CD14-positive monocyte (primary cell): ENCODE measurements at regions not wholly inside any gene's neighbourhood (a gene's known extent, or its start where the extent isn't known, plus 50 kb on each side); places are given as distances from the start of the nearest gene placed in this dataset.

ENCODE experiments used
- DNase-seq, 3 donors: peaks; one replicate each; pipeline ENCODE4 v3.0.0-alpha.2; 2011 to 2022
- H2AFZ ChIP-seq: 2 replicates; pipeline ENCODE4 v1.6.0; 2012; ENCODE audit warnings: mild to moderate bottlenecking, low read depth, low read length, inconsistent platforms; ENCODE audit not compliant: insufficient read depth, poor library complexity, severe bottlenecking
- H3K27ac ChIP-seq, 2 donors: 1 replicate in 1 of 2; 2 replicates in 1 of 2; pipeline ENCODE4 v1.5.1; 2012 to 2013; ENCODE audit warnings: low read length in 2 of 2, control low read depth in 1 of 2, inconsistent platforms in 1 of 2, low read depth in 1 of 2, mild to moderate bottlenecking in 1 of 2
- H3K27me3 ChIP-seq, 2 donors: one replicate each; pipeline versions ENCODE4 v1.6.0 to v1.6.1; 2011 to 2013; ENCODE audit warnings: low read length in 2 of 2; ENCODE audit not compliant: control insufficient read depth in 2 of 2, insufficient read depth in 2 of 2
- H3K36me3 ChIP-seq, 2 donors: replicated peaks in 1 of 2; 1 replicate in 1 of 2; 2 replicates in 1 of 2; pipeline versions ENCODE4 v1.5.1 to v1.6.1; 2012 to 2013; ENCODE audit warnings: low read length in 2 of 2, control low read depth in 1 of 2, inconsistent platforms in 1 of 2, mild to moderate bottlenecking in 1 of 2; ENCODE audit not compliant: insufficient read depth in 2 of 2, control insufficient read depth in 1 of 2
- H3K4me1 ChIP-seq, 2 donors: 1 replicate in 1 of 2; 2 replicates in 1 of 2; pipeline versions ENCODE4 v1.5.1 to v1.6.1; 2012 to 2013; ENCODE audit warnings: low read length in 2 of 2, control low read depth in 1 of 2, inconsistent platforms in 1 of 2, mild to moderate bottlenecking in 1 of 2, moderate library complexity in 1 of 2; ENCODE audit not compliant: insufficient read depth in 2 of 2, control insufficient read depth in 1 of 2
- H3K4me2 ChIP-seq: replicated peaks from 2 replicates; pipeline ENCODE3; 2012; ENCODE audit warnings: low read length, moderate library complexity, mild to moderate bottlenecking; ENCODE audit not compliant: poor library complexity, severe bottlenecking; ENCODE audit errors: extremely low read depth
- H3K4me3 ChIP-seq, 3 experiments: fragments of 200-600 bp in 1 of 3; sonication (generic) in 1 of 3; replicated peaks in 1 of 3; 1 replicate in 2 of 3; 2 replicates in 1 of 3; pipeline ENCODE4 v1.5.1; 2011 to 2013; ENCODE audit warnings: low read length in 3 of 3, mild to moderate bottlenecking in 3 of 3, control low read depth in 2 of 3, low read depth in 2 of 3, inconsistent platforms in 1 of 3, moderate library complexity in 1 of 3
- H3K79me2 ChIP-seq: 2 replicates; pipeline ENCODE4 v1.6.0; 2012; ENCODE audit warnings: mild to moderate bottlenecking, control low read depth, inconsistent platforms, low read length, moderate library complexity; ENCODE audit not compliant: insufficient read depth
- H3K9ac ChIP-seq: 2 replicates; pipeline ENCODE4 v1.6.0; 2017; ENCODE audit warnings: low read length, mild to moderate bottlenecking; ENCODE audit not compliant: insufficient read depth, poor library complexity, severe bottlenecking
- H3K9me3 ChIP-seq, 2 donors: replicated peaks in 1 of 2; 1 replicate in 1 of 2; 2 replicates in 1 of 2; pipeline versions ENCODE4 v1.5.1 to v1.6.1; 2012 to 2013; ENCODE audit warnings: low read length in 2 of 2, control low read depth in 1 of 2; ENCODE audit not compliant: control insufficient read depth in 1 of 2, insufficient read depth in 1 of 2
- H4K20me1 ChIP-seq: 2 replicates; pipeline ENCODE4 v1.6.0; 2012; ENCODE audit warnings: mild to moderate bottlenecking, low read length, control low read depth, moderate library complexity; ENCODE audit not compliant: insufficient read depth
- H3K27ac Mint-ChIP-seq, 7 donors: one replicate each; pipeline ENCODE4 v1.8.0; 2020; ENCODE audit warnings: mild to moderate bottlenecking in 7 of 7, mixed read lengths in 7 of 7, moderate library complexity in 6 of 7, inconsistent platforms in 2 of 7
- H3K27me3 Mint-ChIP-seq, 3 donors: one replicate each; pipeline ENCODE4 v1.8.0; 2021 to 2022; ENCODE audit warnings: low read depth in 3 of 3, mild to moderate bottlenecking in 3 of 3, mixed read lengths in 3 of 3, moderate library complexity in 3 of 3, inconsistent platforms in 1 of 3
- H3K36me3 Mint-ChIP-seq, 2 donors: one replicate each; pipeline ENCODE4 v1.8.0; 2020; ENCODE audit warnings: mixed read lengths in 2 of 2, inconsistent platforms in 1 of 2, mild to moderate bottlenecking in 1 of 2
- H3K4me1 Mint-ChIP-seq: one replicate; pipeline ENCODE4 v1.8.0; 2020; ENCODE audit warnings: mild to moderate bottlenecking, mixed read lengths
- H3K4me3 Mint-ChIP-seq, 2 donors: one replicate each; pipeline ENCODE4 v1.8.0; 2020; ENCODE audit warnings: mild to moderate bottlenecking in 2 of 2, mixed read lengths in 2 of 2, moderate library complexity in 1 of 2
- H3K9me3 Mint-ChIP-seq, 7 donors: one replicate each; pipeline ENCODE4 v1.8.0; 2020 to 2022; ENCODE audit warnings: mixed read lengths in 7 of 7, mild to moderate bottlenecking in 6 of 7, moderate library complexity in 6 of 7, inconsistent platforms in 2 of 7
- CTCF ChIP-seq: fragments of 200-600 bp; IDR thresholded peaks from one replicate; pipeline ENCODE4 v1.8.0; 2022; ENCODE audit warnings: antibody characterized with exemption, mild to moderate bottlenecking
- WGBS: methylation state at CpG from one replicate; pipeline ENCODE4 v1.1.5; 2013; ENCODE audit warnings: missing lambda C conversion rate; ENCODE audit not compliant: insufficient coverage; 5-methylcytosine and 5-hydroxymethylcytosine counted together
- intact Hi-C, 2 donors: fragments of 100-400 bp; cut with micrococcal nuclease; formaldehyde crosslinking; loops; one replicate each; pipeline versions ENCODE4 v1.15.0 to v1.15.1; 2023

- Mint-ChIP-seq H3K27me3 (peaks cover 0 to 4% (median 0%) of the 10 kb centered on the region in 3 donors), H3K4me1 (no peaks in the 10 kb centered on the region), H3K4me3 (no peak overlapping the region), H3K9me3 (peaks cover 0 to 15% (median 6%) of the 10 kb centered on the region in 7 donors), H3K27ac (no peak overlapping the region), H3K36me3 (no peaks in the 10 kb centered on the region)
- Histone ChIP-seq H3K27me3 (no peaks in the 10 kb centered on the region), H4K20me1 (no peaks in the 10 kb centered on the region), H3K4me1 (no peaks in the 10 kb centered on the region), H3K36me3 (no peaks in the 10 kb centered on the region), H2AFZ (no peak overlapping the region), H3K9ac (no peak overlapping the region), H3K4me2 (no peak overlapping the region), H3K4me3 (no peak overlapping the region), H3K9me3 (peaks cover 0 to 13% of the 10 kb centered on the region in 2 donors), H3K79me2 (no peaks in the 10 kb centered on the region), H3K27ac (no peak overlapping the region)
- DNase-seq: no peak
- 84% methylated on average over 4 of the region's 6 CpGs for WGBS
- intact Hi-C loops: no loop called here
- no peak for TF ChIP-seq CTCF
Measured at GRCh38 chr2:2591542-2591940, 260.5 kb upstream of the MYT1L start.

GRCh38 chr2:2590841-2591541 lies 259.9 kb upstream of the MYT1L start:
- Histone ChIP-seq H3K9me3 (peaks cover 0 to 13% of the 10 kb centered on the region in 2 donors), H3K27ac (no peak overlapping the region), H3K79me2 (no peaks in the 10 kb centered on the region), H3K4me1 (no peaks in the 10 kb centered on the region), H3K4me2 (no peak overlapping the region), H2AFZ (no peak overlapping the region), H3K4me3 (no peak overlapping the region), H3K9ac (no peak overlapping the region), H4K20me1 (no peaks in the 10 kb centered on the region), H3K27me3 (no peaks in the 10 kb centered on the region), H3K36me3 (no peaks in the 10 kb centered on the region)
- no peak for DNase-seq
- no peak for TF ChIP-seq CTCF
- Mint-ChIP-seq H3K36me3 (no peaks in the 10 kb centered on the region), H3K4me3 (no peak overlapping the region), H3K4me1 (no peaks in the 10 kb centered on the region), H3K9me3 (peaks cover 0 to 15% (median 6%) of the 10 kb centered on the region in 7 donors), H3K27me3 (peaks cover 0 to 4% (median 0%) of the 10 kb centered on the region in 3 donors), H3K27ac (no peak overlapping the region)
- WGBS: 92% methylated on average over 3 of the region's 4 CpGs
- intact Hi-C loops: no loop called here
